Neural progenitor cell (in vitro differentiated cells): ENCODE measurements at regions not wholly inside any gene's neighbourhood (a gene's known extent, or its start where the extent isn't known, plus 50 kb on each side); places are given as distances from the start of the nearest gene placed in this dataset.

Experiments used
- EZH2phosphoT487 ChIP-seq: fragments of 200-600 bp; sonication (generic); IDR thresholded peaks from 2 replicates; pipeline ENCODE4 v1.6.1; 2017; ENCODE audit warnings: antibody characterized with exemption
- TF ChIP-seq, protein P1 (sequence below): fragments of 200-600 bp; sonication (generic); IDR thresholded peaks from 2 replicates; pipeline ENCODE4 v1.5.1; 2017; ENCODE audit warnings: antibody characterized with exemption, mild to moderate bottlenecking

GRCh38 chr5:124088289-124089032 lies 576.5 kb downstream of the CSNK1G3 start:
- TF ChIP-seq, protein P1, sequence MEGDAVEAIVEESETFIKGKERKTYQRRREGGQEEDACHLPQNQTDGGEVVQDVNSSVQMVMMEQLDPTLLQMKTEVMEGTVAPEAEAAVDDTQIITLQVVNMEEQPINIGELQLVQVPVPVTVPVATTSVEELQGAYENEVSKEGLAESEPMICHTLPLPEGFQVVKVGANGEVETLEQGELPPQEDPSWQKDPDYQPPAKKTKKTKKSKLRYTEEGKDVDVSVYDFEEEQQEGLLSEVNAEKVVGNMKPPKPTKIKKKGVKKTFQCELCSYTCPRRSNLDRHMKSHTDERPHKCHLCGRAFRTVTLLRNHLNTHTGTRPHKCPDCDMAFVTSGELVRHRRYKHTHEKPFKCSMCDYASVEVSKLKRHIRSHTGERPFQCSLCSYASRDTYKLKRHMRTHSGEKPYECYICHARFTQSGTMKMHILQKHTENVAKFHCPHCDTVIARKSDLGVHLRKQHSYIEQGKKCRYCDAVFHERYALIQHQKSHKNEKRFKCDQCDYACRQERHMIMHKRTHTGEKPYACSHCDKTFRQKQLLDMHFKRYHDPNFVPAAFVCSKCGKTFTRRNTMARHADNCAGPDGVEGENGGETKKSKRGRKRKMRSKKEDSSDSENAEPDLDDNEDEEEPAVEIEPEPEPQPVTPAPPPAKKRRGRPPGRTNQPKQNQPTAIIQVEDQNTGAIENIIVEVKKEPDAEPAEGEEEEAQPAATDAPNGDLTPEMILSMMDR: no peak
- no peak for TF ChIP-seq EZH2phosphoT487
